ENCODE measurements at regions not wholly inside any gene's neighbourhood (a gene's known extent, or its start where the extent isn't known, plus 50 kb on each side); places are given as distances from the start of the nearest gene placed in this dataset.

GRCh38 chr14:26170885-26171284 lies 426.9 kb downstream of the NOVA1 start:
- TF ChIP-seq ZNF274 (IDR thresholded peaks at IDR 0.05; ENCODE audit: low read depth, low read length) (no peak), YY1 (IDR thresholded peaks at IDR 0.05; ENCODE audit: insufficient read depth, insufficient read length) (no peak), SUZ12 (IDR thresholded peaks at IDR 0.05; ENCODE audit: extremely low read depth, insufficient read depth, insufficient read length) (no peak)
